Fibroblast of skin of scalp (primary cell): ENCODE measurements at regions not wholly inside any gene's neighbourhood (a gene's known extent, or its start where the extent isn't known, plus 50 kb on each side); places are given as distances from the start of the nearest gene placed in this dataset.
"Not testable (repeated sequence)": the region's sequence is repeated elsewhere in the genome, so short reads cannot be mapped to it uniquely, and the experiment has no call there.

ENCODE experiments used
- DNase-seq: peaks from one replicate; pipeline ENCODE4 v3.0.0-alpha.2; 2013

DNA sequence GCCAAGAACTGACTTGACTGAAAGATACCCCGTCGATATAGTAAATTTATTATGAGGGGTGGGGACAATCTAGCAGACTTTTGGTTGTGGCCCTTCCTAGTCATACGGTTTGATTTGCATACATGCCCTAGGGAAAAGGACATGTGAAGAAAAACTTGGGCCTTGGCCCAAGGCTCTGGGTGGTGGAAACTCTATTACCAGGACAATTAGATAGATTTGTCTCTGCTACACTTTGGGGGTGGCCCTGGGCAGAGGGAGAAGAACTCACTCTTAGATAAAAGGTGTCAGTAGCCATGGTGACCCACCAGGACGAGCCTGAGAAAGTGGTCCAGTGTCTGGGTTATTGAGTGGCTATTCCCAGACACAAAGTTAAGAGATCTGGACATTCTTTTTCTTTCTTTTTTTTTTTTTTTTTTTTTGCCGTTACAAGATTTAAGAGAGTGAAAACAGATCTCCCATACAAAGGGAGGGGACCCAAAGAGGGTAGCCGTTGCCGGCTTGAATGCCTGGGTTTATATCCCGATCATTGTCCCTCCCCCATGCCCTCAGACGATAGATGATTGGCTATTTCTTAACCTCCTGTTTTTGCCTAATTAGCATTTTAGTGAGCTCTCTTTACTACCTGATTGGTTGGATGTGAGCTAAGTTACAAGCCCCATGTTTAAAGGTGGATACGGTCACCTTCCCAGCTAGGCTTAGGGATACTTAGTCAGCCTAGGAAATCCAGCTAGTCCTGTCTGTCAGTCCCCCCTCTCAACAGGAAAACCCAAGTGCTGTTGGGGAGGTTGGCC lies 96.4 kb upstream of the SMAD3 start:
- DNase-seq: no peak

DNA sequence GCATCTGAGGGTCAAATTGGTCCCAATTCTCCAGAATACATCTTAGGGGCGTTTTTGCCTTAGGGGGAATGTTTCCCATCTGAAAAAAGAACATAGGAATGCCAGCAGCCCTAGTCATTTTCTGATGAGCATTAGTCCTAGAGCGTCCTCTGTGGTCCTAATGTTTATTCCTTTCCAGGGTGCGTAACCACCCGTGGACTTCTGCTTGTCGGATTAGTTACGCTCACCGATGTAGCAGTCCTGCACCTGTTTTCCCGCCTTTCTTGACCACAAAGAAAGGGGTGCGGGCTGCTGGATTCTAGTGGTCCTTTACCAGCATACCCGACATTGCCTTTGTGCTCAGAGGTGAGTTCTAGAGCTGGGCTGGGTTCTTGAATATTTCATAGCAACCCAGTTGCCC lies 91.3 kb upstream of the SMAD3 start:
- not testable (repeated sequence) for DNase-seq

DNA sequence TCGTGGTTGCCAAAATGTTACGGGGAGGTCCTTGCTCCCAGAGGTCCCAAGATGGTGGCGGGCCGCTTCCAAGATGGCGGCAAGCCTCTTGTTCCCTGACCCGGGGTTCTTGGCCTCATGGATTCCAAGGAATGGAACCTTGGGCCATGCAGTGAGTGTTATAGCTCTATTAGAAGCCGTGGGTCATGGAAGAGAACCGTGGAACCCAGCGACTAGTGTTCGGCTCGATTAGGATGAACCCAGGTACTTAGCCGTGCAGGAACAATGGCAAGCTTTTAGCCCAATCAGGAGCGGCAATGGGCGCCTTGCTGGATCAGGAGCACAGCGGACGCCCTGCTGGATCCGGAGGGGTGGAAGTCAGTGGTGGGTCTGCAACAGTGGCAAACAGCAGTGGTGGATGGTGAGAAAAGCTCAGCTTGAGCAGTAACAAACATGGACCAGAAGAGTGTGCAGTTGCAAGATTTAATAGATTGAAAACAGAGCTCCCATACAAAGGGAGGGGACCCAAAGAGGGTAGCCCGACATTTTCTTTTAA lies 89.2 kb upstream of the SMAD3 start:
- not testable (repeated sequence) for DNase-seq

DNA sequence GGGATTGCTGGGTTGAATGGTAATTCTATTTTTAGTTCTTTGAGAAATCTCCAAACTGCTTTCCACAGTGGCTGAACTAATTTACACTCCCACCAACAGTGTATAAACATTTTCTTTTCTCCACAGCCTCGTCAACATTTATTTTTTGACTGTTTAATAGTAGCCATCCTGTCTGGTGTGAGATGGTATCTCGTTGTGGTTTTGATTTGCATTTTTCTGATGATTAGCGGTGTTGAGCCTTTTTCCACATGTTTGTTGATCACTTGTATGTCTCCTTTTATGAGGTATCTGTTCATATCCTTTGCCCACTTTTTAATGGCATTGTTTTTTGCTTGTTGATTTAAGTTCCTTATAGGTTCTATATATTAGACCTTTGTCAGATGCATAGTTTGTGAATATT lies 85.1 kb upstream of the SMAD3 start:
- not testable (repeated sequence) for DNase-seq

DNA sequence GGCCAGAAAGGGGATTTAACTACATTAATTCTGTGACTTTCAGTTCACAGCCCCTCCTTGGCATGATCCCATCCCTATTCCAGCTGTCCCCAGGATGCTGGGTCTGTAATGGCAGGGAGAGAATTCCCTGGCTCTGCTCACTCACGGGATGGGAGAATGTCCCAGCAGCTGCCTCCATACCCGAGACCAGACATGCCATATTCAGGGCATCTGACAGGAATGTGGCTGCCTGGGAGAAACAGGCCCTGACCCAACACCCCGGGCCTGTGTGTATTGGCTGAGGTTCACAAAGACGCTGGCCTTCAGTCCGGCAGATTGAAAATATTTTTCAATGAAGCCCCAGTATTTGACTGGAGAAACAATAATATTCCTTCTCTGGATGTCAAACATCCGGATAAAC lies 83.6 kb upstream of the SMAD3 start:
- no peak for DNase-seq

DNA sequence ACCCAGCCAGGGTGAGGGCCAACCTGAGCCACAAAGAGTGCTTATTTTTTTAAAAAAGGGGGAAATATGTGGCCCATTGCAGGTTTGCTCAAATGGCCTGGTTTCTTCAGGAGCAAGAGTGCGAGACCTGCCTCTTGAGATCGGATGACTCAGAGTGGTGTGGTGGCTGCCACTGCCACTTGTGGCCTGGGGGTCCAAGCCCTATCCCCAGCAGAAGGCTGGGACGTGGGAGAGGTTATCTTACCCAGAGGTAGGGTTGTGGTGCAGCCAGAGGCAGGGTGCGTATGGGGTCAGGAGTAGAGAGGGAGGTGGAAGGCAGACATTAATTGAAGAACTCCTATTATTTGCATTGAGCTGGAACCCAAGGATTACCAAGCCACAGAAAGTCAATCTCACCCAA lies 83.2 kb upstream of the SMAD3 start:
- DNase-seq: no peak

DNA sequence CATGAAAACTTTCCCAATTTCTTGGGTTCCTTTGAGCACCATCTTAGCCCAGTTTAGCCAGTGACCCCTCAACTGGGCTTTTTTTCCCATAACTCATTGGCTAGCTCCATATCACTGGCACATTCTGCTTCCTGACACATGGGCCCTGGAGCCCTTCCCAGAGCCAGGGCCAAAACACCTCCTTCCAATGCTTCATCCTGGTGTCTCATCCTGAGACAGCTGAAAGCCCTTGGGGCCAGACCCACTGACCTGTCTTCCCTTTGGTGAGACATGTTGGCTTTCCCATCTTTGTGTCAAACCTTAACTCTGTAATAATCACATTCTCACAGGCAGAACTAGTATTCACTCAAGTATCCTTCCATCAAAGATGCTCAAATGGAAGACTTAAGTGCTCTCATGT lies 82.6 kb upstream of the SMAD3 start:
- DNase-seq: no peak

DNA sequence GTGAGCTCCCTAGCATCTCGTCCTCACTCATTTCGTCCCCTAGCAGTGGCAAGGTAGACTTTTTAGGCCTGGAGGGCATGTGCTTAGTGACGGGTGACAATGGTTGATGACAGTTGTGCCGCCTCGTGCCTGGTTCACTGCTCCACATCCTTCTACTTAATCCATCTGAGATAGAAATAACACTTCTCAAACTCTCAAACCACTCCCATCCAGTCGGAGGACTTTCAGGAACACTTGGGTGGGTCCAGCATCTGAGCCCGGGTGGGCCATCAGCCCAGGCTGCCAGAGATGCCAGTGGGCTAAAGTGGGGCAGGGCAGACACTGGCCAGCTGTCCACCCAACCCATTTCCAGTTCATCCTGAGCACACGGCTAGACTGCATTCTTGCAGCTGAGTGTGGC lies 79.7 kb upstream of the SMAD3 start:
- no peak for DNase-seq

DNA sequence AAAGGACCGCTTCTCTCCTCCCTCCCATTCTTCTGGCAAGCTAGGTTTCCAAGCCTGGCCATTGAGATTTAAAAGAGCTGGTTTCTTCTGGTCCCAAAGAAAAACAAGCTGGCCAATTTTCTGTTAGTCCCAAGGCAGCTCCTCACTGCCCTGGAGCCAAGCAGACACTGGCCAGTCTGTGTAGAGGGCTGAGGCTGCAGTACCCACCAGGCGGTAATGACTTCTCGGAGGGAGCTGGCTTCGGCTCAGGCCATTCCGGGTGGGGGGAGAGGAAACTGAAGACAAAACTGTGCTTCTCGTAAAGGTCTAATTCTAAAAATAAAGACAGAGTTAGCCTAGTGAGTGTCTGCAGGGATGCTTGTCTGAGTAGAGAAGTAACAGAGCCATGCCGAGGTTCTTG lies 78.5 kb upstream of the SMAD3 start:
- DNase-seq: no peak

DNA sequence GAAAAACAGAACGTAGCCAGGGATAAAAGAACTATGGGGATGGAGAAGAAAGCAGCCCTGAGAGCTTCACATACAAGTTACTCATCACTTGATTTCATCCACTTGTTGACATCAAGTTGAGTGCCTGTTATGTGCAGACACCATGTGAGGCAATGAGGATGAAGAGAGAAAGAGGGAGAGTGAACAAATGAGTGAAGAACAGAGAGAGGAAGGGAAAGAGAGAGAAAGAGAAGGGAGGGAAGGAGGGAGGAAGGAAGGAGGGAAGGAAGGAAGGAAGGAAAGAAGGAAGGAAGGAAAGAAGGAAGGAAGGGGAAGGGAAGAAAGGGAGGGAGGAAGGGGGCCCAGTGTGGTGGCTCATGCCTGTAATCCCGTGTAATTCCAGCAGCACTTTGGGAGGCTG lies 72.3 kb upstream of the SMAD3 start:
- no peak for DNase-seq

DNA sequence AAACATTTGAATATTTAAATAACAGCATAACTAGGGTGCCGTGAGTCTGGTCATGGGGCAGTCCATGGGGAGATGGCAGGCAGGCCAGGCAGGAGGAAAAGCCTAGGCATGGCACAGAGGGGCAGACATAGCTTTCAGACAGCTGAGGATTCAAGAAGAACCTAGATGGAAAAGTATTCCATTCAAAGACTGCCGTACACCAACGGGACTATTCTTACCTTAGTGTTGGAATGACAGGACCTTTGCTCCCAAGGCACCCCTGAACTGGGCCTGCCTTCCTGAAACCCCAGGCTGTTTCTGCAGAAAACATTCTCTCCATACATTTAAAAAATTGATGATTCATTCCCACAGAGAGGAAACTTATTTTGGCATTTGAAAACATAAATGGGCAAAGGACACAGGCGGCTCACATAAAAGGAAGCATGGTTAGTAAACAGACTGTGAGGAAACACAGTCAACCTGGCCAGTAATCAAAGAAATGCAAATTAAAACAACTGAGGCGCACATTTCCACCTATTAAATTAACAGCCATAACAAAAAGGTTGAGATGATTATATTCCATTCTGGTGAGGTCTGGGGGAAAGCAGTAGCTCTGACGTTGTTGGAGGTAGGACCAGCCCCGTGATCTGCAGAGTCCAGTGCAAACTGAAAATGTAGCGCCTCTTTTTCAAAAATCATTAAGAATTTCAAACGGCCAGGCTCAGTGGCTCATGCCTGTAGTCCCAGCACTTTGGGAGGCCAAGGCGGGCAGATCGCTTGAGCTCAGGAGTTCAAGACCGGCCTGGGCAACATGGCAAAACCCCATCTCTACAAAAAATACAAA lies 71.3 kb upstream of the SMAD3 start:
- no peak for DNase-seq

DNA sequence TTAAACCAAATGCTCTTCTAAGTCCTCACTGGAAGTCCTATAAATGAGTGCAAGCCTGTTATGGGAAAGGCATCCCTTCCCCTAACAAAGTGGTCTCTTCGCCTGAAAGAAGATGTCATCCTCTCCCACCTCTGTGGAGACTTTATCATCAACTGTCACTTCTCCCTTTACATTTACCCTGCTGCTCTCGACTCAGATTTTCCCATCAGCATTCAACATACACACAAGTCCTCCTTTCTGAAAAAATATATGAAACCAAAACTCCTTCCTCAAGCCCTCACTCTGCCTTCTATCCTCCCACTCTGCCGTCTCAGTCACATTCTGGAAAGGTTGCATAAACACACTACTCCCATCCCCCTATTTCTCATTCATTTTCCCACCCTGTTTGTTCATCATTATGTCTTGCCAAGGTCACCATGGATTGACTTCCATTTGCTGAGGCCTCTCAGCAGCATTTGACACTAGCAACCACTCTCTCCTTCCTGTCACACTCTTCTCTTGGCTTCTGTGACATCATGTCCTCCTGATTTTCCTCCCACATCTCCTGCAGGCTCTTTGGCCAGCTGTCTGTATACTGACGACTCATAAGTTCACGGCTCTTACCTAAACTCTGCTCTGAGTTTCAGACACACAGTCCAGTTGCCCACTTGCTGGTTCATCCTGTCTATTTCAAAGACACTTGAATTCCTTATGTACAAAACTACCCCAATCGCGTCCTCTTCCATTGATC lies 70.3 kb upstream of the SMAD3 start:
- peak; percentile 29 for DNase-seq

DNA sequence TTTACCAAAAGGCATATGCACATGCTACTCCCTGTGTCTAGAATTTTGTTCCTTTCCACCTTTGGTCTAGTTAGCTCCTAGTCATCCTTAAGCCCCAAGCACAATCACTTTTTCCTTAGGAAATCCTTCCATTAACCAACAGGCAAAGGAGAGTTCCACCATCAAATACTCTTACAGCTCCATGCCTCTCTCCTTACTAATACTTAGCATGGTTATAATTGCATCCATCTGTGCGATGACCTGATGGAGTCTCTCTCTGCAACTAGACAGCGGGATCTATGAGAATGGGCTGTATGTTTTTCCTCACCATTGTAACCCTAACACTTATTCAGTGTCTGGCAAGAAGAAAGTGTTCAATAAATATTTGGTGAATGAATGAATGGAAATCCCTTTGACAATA lies 69.3 kb upstream of the SMAD3 start:
- peak; percentile 69 for DNase-seq

DNA sequence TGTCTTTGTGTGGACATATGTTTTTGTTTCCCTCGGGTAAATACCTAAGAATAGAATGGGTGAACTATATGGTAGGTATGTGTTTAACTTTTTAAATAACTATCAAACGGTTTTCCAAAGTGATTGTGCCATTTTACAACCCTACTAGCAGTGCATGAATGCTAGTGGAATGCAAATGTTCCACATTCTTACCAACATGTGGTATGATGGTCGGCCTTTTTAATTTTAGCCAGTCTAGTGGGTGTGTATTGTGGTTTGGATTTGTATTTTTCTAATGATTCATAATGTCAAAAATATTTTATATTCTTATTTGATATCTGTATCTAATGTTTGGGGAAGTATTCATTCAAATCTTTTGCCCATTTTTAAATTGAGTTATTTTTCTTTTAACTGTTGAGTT lies 68.2 kb upstream of the SMAD3 start:
- DNase-seq: peak; percentile 93

DNA sequence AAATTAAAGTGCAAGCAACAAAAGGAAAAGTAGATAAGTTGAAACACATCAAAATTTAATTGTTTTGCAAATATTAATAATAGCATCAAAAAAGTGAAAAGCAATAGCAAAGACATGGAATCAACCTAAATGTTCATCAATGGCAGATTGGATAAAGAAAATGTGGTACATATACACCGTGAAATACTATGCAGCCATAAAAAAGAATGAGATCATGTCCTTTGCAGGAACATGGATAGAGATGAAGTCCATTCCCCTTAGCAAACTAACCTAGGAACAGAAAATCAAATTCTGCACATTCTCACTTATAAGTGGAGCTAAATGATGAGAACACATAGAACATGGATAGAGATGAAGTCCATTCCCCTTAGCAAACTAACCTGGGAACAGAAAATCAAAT lies 67.2 kb upstream of the SMAD3 start:
- not testable (repeated sequence) for DNase-seq

DNA sequence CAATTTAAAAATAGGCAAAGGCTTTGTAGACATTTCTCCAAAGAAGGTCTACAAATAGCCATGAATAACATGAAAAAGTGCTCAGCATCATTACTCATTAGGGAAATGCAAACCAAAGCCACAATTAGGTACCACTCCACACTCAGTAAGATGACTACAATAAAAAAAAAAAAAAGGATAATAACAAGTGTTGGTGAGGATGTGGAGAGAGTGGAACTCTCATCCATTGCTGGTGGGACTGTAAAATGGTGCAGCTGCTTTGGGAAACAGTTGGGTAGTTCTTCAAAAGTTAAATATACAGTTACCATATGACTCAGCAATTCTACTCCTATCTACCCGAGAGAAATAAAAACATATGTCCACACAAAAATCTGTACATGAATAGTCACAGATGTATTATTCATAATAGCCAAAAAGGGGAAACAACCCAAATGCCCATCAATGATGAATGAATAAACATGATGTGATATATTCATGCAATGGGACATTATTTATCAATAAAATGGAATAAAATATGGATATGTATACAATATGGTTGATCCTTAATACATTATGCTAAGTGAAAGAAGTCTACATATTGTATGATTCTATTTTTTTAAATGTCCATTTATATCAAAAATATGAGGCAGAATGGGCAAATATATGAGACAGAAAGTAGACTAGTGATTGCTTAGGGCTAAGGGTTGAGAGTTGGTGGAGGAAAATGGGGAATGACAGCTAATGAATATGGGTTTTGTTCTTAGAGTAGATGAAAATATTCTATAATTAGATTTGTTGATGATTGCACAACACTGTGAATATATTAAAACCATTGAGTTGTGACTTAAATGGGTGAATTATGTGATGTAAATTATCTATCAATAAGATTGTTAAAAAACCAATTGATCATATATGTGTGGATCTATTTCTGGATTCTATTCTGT lies 66.1 kb upstream of the SMAD3 start:
- peak; percentile 37 for DNase-seq

DNA sequence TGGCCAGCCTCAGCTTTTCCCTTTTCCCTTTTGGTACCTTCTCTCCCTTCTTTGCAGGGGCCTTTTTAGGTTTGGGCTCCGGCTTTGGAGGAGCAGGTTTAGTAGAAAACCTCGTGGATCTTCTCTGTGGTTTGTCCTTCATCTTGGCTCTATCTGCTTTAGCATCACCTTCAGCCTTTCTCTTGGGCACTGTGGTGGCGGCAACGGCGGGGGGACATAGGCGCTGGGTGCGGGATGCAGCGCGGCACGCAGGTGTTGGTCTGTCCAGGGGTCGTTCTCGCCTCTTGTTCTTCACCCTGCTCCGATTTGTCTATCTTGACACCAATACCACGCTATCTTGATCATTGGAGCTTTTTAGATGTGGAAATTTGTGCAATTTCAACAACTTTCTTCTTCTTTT lies 64.5 kb upstream of the SMAD3 start:
- DNase-seq: no peak

DNA sequence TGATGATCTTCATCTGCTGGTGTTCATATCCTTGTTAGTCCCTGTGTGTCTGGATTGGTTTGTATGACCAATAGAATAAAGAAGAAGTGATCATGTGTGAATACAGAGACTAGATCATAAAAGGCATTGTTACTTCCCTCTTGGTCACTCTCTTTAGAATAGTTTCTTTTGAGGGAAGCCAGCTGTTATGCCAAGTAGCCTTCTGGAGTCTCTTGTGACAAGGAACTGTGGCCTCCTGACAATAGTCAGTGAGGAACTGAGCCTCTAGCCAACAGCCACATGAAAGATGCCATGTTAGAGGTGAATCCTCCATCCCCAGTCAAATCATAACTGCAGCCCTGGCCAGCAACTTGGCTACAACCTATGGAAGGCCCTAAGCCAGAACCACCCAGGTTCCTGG lies 63.0 kb upstream of the SMAD3 start:
- DNase-seq: no peak

DNA sequence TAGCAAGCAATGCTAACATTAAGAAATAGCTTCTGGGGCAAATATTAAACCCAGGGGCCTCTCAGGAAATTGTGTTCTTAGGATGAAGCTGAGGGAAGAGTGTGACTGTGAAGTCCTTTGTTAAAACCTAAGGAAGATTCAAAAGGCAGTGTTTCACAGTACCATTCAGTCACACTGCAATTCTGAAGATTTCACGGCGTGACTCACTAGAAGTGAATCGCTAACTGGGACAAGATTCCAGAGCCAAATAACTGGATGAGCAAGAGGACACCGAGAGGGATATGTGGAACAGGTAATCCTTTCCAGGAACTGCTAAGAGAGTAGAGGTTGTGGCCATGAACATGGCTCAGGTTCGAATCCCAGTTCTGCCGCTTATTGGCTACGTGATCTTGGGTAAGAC lies 61.8 kb upstream of the SMAD3 start:
- peak; percentile 48 for DNase-seq

DNA sequence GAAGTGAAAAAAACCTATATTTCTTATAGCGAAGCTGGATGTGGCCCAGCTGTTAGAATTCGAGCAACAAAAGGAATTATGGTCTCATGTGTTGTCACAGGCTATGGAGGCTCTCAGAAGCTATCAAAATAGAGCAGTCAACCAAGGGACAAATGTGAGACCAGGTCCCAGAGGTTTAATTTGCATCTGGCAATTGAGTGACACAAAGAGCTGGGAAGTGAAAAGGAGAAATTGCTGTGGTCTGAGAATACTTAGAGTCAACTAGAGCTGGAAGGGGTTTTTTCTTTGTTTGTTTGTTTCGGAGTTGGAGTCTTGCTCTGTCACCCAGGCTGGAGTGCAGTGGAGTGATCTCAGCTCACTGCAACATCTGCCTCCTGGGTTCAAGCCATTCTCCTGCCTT lies 61.3 kb upstream of the SMAD3 start:
- DNase-seq: no peak

DNA sequence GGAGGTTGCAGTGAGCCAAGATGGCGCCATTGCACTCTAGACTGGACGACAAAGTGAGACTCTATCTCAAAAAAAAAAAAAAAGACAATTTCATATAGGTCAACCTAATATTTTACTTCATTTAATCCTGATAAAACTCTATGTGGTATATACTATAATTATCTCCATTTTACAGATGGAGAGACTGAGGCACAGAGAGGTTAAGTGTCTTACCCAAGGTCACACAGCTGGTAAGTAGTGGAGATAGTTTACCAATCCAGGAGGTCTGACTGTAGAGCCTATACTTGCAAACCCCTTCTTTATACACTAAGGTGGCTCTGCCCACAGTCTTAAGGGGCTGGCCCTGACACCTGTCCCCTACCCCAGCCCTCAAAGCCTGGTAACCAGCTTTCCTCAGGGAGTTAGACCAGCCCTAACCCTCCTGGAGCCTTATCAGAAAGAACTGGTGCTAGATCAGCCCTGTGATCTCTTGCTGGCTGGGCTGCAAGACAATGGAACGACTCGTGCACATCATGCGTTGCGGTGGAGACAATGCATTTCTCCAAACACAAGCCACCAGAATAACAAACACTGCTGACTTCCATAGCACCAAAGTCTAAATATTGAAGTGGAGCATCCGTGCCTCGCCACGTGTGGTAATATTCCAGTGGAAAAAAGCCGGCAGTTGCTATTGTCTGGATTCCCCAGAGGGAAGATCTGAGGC lies 60.0 kb upstream of the SMAD3 start:
- DNase-seq: no peak
